GM19395 (cell line): ENCODE measurements at regions not wholly inside any gene's neighbourhood (a gene's known extent, or its start where the extent isn't known, plus 50 kb on each side); places are given as distances from the start of the nearest gene placed in this dataset.
"Not testable (repeated sequence)": the region's sequence is repeated elsewhere in the genome, so short reads cannot be mapped to it uniquely, and the experiment has no call there.

Experiments
- ATAC-seq: cut with Tn5 transposase; IDR thresholded peaks from one replicate; pipeline ENCODE4 v1.9.1; 2021; ENCODE audit warnings: mild to moderate bottlenecking, moderate library complexity; ENCODE audit not compliant: unreplicated experiment

GRCh38 chr9:42239445-42240260, 56.2 kb downstream of the SPATA31A6 start:
- ATAC-seq, result not testable (repeated sequence)

- ATAC-seq, result not testable (repeated sequence)
These were observed 56.8 kb downstream of the SPATA31A6 start for GRCh38 chr9:42240261-42240579.

DNA sequence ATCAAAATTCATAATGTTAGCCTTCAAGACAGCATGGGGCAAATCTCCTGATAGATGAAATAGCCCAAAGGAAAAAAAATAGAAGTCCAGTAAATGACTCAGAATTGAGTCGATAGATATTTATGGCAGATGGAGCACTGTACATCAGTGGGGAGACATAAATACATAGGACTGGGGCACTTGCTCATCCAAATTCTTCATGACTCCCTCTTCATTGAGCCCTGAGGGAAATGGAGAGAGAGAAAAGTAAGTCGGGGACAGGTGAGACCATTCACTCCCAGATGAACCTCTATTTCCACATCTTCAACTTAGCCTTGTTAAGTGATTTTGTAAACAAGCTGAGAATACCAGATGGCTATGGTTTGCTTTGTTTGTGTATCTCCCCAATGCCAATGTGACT, 59.8 kb downstream of the SPATA31A6 start:
- ATAC-seq, result not testable (repeated sequence)

DNA sequence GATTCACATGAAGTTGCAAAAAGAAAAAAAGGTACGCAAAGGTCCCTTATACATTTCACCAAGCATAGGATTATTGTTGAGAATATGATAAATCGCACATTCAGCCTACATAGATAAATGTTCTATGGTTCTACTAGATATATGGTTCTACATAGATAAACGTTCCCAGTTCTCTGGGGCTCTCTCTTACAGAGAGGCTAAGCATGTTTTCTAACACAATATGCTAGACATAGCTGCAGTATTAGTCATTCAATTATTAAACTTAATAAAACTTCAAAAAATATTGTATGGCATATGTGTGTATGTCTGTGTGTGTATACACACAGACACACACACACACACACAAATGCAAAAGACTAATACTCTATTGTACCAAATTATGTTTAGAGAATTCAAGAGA, 60.4 kb downstream of the SPATA31A6 start:
- ATAC-seq, result not testable (repeated sequence)

- not testable (repeated sequence) for ATAC-seq
These were observed 85.3 kb downstream of the SPATA31A6 start for GRCh38 chr9:42268729-42269128.

DNA sequence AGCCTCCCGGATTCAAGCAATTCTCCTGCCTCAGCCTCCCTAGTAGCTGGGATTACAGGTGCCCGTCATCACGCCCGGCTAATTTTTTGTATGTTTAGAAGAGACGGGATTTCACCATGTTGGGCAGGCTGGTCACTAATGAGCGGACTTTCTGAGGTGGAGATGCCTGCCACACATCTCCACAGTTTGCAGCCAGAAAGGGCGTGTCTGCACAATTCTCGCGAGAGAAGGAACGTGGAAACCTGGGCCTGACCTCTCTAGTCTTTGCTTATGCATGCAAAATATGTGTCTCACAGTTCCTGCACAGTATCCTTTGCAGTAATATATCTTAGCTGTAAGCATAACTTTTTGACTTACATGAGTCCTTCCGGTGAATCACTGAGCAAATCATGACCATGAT, 85.7 kb downstream of the SPATA31A6 start:
- not testable (repeated sequence) for ATAC-seq

DNA sequence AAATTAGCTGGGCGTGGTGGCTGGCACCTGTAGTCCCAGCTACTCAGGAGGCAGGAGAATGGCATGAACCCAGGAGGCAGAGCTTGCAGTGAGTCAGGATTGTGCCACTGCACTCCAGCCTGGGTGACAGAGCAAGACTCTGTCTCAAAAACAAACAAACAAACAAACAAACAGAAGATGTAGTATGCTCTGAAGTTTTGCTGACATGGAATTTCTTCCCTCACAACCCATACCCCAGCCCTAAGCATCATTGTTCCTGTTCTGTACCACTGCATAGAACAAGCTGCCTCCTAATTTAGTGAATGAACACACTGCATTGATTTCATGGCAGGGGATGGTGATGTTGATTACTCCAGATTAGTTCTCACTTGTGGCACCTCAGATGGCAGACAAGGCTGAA, 89.7 kb downstream of the SPATA31A6 start:
- ATAC-seq, result not testable (repeated sequence)

- no peak for ATAC-seq
These were observed 91.7 kb downstream of the SPATA31A6 start for GRCh38 chr9:42275141-42275540.

- not testable (repeated sequence) for ATAC-seq
These were observed 99.2 kb downstream of the SPATA31A6 start for GRCh38 chr9:42282531-42283178.

DNA sequence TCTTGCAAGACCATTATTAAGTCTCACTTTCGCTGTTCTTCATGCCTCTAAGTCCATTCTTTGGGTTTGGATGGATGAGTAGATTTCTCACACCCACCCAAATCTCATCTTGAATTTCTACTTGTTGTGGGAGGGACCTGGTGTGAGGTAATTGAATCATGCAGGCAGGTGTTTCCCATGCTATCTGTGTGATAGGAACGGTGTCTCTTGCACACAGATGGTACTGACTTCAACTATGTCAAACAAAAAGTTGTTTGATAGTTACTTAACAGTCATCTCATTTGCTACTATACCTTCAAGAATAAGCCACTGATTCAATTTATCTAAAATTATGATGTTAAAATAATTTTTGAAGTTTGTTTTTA, 99.7 kb downstream of the SPATA31A6 start:
- ATAC-seq, result not testable (repeated sequence)

DNA sequence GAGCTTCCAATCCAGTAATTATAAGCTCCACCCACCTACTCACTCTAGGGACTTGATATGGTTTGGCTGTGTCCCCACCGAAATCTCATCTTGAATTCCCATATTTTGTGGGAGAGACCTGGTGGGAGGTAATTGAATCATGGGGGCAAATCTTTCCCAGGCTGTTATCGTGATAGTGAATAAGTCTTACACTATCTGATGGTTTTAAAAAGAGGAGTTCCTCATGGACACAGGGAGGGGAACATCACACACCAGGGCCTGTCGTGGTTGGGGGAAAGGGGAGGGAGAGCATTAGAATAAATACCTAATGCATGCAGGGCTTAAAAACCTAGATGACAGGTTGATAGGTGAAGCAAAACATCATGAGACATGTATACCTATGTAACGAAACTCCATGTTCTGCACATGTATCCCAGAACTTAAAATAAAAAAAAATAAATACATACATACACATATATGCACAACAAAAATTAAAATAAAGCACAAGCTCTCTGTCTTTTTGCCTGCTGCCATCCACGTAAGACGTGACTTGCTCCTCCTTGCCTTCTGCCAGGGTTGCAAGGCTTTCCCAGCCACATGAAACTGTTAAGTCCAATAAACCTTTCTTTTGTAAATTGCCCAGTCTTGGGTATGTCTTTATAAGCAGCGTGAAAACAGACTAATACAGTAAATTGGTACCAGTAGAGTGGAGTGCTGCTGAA, 102.8 kb downstream of the SPATA31A6 start:
- ATAC-seq, result not testable (repeated sequence)

- not testable (repeated sequence) for ATAC-seq
These were observed 104.8 kb downstream of the SPATA31A6 start for GRCh38 chr9:42288002-42288864.

- ATAC-seq, result not testable (repeated sequence)
These were observed 105.4 kb downstream of the SPATA31A6 start for GRCh38 chr9:42288865-42289229.

GRCh38 chr9:42300124-42300523, 116.7 kb downstream of the SPATA31A6 start:
- not testable (repeated sequence) for ATAC-seq

GRCh38 chr9:42306625-42307024, 123.2 kb downstream of the SPATA31A6 start:
- ATAC-seq, result not testable (repeated sequence)

DNA sequence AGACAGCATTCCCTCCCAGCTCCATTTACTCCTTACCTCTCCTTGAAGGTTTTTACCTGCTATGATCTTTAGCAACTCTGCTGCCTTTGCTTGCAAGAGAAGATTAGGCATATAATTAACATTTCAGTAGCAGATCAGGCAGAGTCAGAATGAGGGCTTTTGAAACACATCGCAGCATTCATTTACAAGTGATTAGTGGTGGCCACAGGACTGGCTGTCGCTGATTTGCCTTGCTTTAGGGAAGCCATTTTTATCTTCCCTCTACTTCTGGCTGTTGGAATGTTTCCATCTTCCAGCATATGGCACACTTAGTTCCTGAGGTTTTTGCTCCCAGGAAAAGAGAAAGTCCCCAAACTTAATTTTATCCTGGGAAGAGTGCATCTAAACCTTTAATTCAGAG, 124.0 kb downstream of the SPATA31A6 start:
- not testable (repeated sequence) for ATAC-seq

GRCh38 chr9:42310972-42311371, 127.5 kb downstream of the SPATA31A6 start:
- ATAC-seq, result not testable (repeated sequence)

GRCh38 chr9:42316026-42316425, 132.6 kb downstream of the SPATA31A6 start:
- ATAC-seq, result not testable (repeated sequence)

GRCh38 chr9:42317677-42318076, 134.2 kb downstream of the SPATA31A6 start:
- not testable (repeated sequence) for ATAC-seq

- ATAC-seq, result not testable (repeated sequence)
These were observed 139.8 kb downstream of the SPATA31A6 start for GRCh38 chr9:42323084-42323809.
